Suprapubic skin (tissue), 3 donors: ENCODE measurements at regions not wholly inside any gene's neighbourhood (a gene's known extent, or its start where the extent isn't known, plus 50 kb on each side); places are given as distances from the start of the nearest gene placed in this dataset.

Experiments
- EP300 ChIP-seq: sonication (generic); formaldehyde crosslinking; IDR thresholded peaks from one replicate; pipeline ENCODE4 v1.6.1; 2017; ENCODE audit warnings: antibody characterized with exemption
- POLR2A ChIP-seq, 2 donors: fragments of 450-650 bp; IDR thresholded peaks; one replicate each; pipeline ENCODE4 v1.6.1; 2017; ENCODE audit warnings: antibody characterized with exemption in 2 of 2, mild to moderate bottlenecking in 2 of 2, moderate library complexity in 2 of 2
- TF ChIP-seq, protein P1 (sequence below), 2 donors: fragments of 200-600 bp in 1 of 2; fragments of 450-650 bp in 1 of 2; sonication (generic) in 1 of 2; IDR thresholded peaks; one replicate each; pipeline ENCODE4 v1.5.1; 2016 to 2019; ENCODE audit warnings: antibody characterized with exemption in 2 of 2, mild to moderate bottlenecking in 1 of 2, moderate library complexity in 1 of 2

DNA sequence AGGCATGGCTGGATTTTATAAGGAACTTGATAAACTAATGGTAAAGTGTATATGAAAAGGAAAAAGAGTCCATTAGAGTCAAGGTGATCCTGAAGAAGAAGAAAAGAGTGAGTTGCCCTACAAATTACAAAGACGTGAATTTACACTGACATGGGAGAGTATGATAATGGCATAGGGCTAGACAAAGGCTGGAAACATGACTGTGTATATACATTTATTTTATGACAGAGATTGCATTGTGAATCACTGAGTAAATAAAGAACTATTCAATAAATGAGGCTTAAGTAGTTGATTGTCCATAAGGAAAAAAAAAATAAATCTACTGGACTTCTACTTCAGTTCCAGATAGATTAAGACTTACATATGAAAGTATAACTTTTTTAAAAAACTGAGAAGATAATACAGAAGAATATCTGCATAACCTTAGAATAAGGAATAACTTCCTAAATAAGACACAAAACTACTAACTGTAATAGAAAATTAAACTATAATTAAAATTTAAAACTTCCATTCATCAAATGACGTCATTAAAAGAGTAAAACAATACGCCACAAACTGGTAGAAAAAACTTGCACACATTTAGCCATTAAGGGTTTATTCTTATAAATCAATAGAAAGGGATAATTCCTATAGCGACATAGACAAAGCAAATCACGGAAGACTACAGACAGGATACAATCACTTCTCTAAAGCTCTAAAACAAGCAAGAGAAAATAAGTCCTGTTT is 278.5 kb downstream of the NOVA1 start:
- TF ChIP-seq, protein P1, sequence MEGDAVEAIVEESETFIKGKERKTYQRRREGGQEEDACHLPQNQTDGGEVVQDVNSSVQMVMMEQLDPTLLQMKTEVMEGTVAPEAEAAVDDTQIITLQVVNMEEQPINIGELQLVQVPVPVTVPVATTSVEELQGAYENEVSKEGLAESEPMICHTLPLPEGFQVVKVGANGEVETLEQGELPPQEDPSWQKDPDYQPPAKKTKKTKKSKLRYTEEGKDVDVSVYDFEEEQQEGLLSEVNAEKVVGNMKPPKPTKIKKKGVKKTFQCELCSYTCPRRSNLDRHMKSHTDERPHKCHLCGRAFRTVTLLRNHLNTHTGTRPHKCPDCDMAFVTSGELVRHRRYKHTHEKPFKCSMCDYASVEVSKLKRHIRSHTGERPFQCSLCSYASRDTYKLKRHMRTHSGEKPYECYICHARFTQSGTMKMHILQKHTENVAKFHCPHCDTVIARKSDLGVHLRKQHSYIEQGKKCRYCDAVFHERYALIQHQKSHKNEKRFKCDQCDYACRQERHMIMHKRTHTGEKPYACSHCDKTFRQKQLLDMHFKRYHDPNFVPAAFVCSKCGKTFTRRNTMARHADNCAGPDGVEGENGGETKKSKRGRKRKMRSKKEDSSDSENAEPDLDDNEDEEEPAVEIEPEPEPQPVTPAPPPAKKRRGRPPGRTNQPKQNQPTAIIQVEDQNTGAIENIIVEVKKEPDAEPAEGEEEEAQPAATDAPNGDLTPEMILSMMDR (IDR thresholded peaks at IDR 0.05) = no peak
- TF ChIP-seq POLR2A (IDR thresholded peaks at IDR 0.05) (no peak), EP300 (no peak)
